ENCODE measurements at regions not wholly inside any gene's neighbourhood (a gene's known extent, or its start where the extent isn't known, plus 50 kb on each side); places are given as distances from the start of the nearest gene placed in this dataset.

DNA sequence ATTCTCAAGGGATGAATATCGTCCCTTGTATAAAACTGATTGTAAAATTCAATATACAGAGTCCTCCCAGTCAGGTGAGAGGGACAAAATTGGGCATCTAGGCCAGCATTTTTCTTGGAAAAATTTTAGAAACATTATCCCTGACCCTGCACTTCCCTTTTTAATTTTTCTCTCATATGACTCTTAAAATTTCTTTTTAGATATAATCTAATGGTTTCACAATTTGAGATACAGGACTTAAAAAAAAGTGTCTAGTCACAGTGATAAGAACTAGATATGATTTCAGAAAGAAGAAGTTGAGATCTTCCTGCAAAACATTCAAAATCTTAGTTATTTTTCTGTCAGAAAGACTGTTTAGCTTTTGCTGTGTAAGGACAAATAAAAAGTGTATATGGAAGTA lies 270.8 kb upstream of the PPFIA2 start:
- DNase-seq = no peak

DNA sequence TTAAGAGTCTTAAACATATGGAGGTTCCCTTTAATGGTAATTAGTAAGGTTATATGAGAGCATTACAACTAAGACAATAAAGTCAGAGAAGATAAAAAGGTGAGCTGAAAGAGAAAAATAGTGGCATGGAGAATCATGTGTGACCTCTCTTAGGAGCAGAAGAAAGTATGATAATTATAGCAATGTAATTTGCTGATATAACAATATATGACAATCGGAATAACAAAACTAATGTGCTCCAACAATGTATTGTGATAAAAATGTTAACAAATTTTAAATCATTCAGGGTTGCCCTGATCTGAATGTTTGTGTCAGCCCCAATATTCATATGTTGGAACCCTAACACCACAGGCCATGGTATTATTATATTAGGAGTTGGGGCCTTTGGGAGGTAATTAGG lies 269.6 kb upstream of the PPFIA2 start:
- no peak for DNase-seq

GRCh38 chr12:82027612-82028011 lies 268.5 kb upstream of the PPFIA2 start:
- no peak for DNase-seq

DNA sequence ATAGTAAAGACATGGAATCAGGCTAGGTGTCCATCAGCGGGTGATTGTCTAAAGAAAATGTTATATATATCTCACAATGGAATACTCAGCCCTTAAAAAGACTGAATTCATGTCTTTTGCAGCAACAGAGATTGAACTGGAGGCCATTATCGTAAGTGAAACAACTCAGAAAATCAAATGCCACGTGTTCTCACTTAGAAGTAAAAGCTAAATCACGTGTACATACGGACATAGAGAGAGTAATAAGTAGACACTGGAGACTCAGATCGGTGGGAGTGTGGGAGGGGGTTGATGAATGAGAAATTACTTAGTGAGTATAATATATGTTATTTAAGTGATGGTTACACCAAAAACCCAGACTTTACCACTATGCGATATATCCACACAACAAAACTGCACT lies 266.3 kb upstream of the PPFIA2 start:
- no peak for DNase-seq

DNA sequence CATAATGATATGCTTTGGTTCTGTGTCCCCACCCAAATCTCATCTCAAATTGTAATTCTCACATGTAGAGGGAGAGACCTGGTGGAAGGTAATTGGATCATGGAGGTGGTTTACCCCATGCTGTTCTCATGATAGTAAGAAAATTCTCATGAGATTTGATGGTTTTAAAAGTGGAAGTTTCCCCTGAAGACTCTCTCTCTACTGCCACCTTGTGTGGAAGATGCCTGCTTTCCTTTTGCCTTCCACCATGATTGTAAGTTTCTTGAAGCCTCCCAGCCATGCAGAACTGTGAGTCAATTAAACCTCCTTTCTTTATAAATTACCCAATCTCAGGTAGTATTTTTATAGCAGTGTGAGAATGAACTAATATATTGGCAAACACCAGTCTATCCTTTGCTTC lies 260.4 kb upstream of the PPFIA2 start:
- DNase-seq = no peak

DNA sequence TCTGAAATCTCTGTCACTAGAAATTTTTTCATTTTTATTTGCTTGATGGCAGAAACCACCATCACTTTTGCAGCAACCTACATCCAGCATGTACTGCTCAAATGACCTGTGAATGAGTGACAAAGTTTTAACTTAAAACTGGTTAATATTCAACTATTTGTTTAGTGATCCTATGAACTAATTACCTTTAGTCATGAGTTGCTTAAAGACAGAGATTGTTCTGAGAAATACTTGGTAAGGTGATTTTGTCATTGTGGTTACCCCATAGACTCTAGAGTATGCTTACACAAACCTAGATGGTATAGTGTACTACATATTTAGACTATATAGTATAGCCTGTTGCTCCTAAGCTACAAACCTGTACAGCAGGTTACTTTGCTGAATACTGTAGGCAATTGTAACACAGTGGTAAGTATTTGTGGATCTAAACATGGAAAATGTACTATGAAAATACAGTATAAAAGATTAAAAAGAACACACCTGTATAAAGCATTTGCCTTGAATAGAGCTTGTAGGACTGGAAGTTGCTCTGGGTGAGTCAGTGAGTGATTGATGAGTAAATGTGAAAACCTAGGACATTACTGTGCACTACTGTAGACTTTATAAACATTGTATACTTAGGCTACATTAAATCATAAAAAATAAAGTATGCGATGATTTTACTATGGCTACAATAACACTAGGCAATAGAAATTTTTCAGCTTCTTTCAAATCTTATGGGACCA lies 256.6 kb upstream of the PPFIA2 start:
- no peak for DNase-seq

GRCh38 chr12:82012176-82012575 lies 253.0 kb upstream of the PPFIA2 start:
- DNase-seq = no peak

DNA sequence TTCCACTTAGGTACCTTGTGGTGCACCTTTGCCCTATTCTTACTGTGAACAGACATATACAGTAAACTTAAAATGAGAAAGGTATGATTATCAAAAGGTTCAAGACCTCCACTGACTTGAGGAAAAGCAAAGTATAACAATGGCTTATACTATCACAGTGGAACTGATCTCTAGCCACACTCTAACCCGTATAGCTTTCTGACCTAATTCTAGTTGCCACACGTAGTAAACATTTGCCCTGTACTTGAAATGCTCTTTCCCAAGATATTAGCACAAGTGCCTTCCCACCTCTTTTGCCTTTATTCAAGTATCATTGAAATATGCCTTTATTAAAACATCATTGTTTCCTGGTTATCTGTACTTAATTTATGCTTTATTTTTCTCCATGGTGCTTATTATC lies 250.4 kb upstream of the PPFIA2 start:
- DNase-seq = no peak

DNA sequence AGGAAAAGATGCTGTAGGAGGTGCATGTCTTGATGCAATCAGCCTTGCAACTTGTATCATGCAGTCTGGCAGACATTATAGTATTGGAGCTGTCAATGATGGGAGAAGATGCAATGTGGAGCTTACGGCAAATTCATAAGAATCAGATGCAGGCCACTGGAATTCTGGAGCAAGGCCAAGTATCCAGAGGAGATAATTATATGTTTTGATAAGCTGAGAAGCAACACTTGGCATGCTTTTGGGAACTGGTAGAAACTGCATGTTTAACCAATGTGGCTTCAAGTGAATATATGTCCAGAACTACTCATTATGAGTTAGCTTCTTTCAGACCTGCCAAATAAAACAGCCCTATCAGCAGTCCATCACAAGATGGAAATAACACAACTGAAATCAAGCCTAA lies 249.1 kb upstream of the PPFIA2 start:
- DNase-seq = peak; percentile 60

GRCh38 chr12:81998761-81999378 lies 239.7 kb upstream of the PPFIA2 start:
- DNase-seq = no peak

GRCh38 chr12:81992461-81992860 lies 233.3 kb upstream of the PPFIA2 start:
- no peak for DNase-seq

DNA sequence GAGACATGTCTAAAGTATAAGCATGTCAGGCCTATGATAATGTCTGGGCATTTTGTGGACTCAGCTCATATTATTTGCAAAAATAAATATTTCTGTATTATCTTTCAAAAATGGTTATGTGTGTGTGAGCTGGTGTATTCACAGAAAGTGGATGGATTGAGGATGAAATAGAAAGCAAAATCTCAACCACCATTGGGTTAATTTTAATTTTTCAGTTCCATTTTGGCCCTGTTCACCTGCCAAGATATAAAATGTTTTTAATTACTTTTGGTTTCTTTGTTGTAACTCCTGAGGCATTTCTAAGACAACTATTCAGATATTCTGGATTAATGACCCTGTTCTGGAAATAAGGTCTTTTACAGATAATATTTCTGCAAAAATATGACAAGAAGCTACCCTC lies 232.7 kb upstream of the PPFIA2 start:
- DNase-seq = no peak

- DNase-seq = no peak
Measured at GRCh38 chr12:81988362-81988761, 229.2 kb upstream of the PPFIA2 start.

DNA sequence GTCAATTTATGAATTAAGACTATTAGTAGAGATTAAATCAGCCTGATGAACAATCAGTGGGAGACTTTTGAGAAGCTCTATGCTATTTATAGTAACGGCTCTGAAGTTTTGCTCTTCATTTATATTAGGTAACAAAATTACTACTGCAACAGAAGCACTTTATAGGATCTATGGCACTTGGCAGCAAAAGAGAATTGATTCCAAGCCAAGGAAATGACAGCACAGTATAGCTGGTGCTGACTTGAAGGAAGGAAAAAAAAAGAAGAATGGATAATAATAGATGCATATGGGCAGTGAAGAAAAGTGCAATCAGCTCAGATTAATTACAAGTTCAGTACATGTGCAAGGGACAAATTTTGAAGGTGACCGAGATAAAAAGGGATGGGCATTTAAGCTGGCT lies 228.2 kb upstream of the PPFIA2 start:
- DNase-seq = peak; percentile 15

- no peak for DNase-seq
Measured at GRCh38 chr12:81976661-81977060, 217.5 kb upstream of the PPFIA2 start.

DNA sequence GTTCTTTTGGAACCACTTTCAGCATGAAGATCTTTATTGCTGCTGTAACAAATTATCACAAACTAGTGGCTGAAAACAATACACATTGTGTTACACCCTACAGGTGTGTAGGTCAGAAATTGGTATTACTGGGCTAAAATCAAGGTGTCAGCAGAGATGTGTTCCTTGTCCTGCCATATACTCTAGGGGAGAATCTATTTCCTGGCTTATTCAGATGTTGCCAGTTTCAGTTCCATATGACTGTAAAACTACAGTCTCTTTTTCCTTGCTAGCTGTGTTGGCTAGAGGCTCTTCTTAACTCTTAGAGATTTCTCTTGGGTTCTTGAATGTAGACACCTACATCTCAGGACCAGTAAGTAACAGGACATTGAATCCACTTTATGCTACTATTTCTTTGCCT lies 215.6 kb upstream of the PPFIA2 start:
- no peak for DNase-seq

DNA sequence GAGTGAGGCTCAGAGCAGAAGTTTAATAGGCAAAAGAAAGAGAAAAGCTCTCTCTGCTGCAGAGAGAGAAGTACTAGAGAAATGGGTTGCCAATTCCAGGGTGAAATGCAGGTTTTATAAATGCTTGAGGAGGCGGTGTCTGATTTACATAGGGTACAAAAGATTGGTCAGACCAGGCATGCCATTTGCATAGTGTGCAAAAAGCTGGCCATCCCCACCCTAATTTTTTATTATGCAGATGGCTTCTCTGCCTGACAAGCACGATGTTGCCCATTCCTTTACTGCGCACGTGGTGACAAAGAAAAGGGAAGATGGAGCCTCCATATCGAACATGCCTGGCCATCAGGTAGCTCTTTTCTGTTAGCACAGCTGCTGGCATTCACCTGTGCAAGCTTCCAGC lies 209.3 kb upstream of the PPFIA2 start:
- DNase-seq = no peak

- no peak for DNase-seq
Measured at GRCh38 chr12:81963636-81964035, 204.5 kb upstream of the PPFIA2 start.

- no peak for DNase-seq
Measured at GRCh38 chr12:81963026-81963425, 203.9 kb upstream of the PPFIA2 start.

DNA sequence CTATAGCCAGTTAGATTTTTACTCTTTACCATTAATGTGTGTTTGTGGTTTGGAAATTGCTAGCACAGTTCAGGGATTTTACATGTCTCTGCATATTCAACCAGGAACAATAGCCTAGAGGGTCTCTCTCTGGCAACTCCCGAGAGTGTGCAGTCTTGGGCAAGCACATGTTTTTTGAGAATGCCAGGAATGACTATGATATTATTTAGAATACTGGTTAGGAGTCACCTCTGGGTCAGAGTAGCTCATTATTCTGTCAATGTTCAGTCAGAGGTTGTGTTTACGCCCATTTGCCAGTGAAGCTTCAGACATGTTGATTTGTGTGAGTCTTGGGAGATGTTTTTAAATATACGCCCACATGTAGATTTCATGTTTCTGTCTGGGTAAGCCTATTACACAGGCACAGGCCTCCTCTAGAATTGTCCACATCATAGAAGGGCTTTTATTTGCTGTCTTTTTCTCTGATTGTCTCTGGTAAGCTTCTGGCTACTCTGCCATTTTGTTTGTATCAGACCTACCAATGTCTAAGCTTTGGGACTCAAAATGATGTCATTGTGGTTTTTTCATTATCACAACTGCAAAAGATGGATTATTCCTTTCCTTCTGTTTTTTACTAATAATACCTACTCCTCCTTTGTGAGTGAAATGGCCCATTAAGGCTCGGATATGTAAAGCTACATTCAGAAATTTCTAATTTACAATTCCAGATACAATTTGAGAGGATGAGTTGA lies 203.1 kb upstream of the PPFIA2 start:
- DNase-seq = no peak

DNA sequence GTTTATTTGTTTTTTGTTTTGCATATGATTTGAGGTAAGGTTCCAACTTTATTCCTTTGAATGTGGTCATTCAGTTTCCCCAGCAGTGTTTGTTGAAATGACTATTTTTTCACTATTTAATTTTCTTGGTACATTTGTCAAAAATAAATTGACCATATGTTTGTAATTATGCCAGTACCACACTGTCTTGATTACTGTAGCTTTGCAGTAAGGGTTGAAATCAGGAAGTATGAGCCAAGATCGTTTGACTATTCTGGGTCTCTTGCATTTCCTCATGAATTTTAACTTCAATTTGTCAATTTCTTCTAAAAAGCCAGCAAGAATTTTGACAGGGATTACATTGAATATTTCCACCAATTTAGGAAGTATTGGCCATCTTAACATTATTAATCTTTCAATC lies 199.3 kb upstream of the PPFIA2 start:
- no peak for DNase-seq

- DNase-seq = no peak
Measured at GRCh38 chr12:81957631-81958030, 198.5 kb upstream of the PPFIA2 start.

DNA sequence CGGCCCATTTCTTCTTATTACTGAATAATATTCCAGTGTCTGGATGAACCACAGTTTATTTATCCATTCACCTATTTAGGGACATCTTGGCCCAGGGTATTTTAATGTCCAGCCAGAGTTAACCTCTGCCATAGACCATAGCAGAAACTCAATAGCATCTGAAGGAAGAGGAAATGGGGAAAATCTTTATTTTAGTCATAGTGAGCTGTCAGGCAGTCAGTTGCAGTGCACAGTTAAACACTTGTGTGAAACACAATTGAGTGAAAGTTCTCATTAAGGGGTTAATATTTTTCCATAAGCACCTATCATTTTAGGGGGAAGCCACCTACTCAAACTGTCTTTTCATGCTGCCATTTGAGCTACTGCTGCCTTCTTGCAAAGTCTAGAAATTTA lies 197.3 kb upstream of the PPFIA2 start:
- DNase-seq = no peak

DNA sequence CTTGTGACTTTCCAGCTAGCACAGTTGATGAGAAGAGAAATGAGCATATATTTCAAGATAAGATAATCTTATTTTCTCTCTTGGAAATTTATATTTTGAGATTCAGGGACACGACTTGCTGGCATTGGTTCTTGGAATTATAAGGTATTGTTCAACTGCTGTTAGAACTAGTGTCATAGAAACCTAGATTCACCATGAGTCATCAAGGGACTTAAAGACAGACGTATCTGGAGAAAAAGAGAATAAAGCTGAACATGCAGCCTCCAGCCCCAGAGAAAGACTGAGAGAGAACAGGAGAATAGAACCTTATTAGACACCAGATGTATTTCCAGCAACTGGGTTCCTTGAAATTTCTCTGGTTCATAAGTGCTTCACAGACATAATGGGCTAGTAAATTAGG lies 194.4 kb upstream of the PPFIA2 start:
- no peak for DNase-seq
